Lung (tissue), 11 donors: ENCODE measurements at regions not wholly inside any gene's neighbourhood (a gene's known extent, or its start where the extent isn't known, plus 50 kb on each side); places are given as distances from the start of the nearest gene placed in this dataset.

Experiments
- ATAC-seq: fragments of 200-7000 bp; cut with Tn5 transposase; one replicate; pipeline ENCODE4 v1.9.1; 2020; ENCODE audit warnings: moderate number of reproducible peaks; ENCODE audit not compliant: insufficient read depth, low FRiP score
- DNase-seq, 3 donors: peaks; one replicate each; pipeline ENCODE4 v3.0.0-alpha.2; 2013 to 2017
- H3K27ac ChIP-seq, 2 donors: one replicate each; pipeline ENCODE4 v1.5.1; 2013; ENCODE audit warnings: mild to moderate bottlenecking in 2 of 2, moderate library complexity in 2 of 2, control low read depth in 1 of 2, inconsistent platforms in 1 of 2, low read depth in 1 of 2, low read length in 1 of 2
- H3K27me3 ChIP-seq, 3 donors: one replicate each; pipeline ENCODE4 v1.5.1; 2013; ENCODE audit warnings: low read length in 2 of 3; ENCODE audit not compliant: control insufficient read depth in 3 of 3, insufficient read depth in 3 of 3
- H3K36me3 ChIP-seq, 4 donors: one replicate each; pipeline ENCODE4 v1.5.1; 2013; ENCODE audit warnings: low read length in 4 of 4, mild to moderate bottlenecking in 1 of 4, moderate library complexity in 1 of 4; ENCODE audit not compliant: control insufficient read depth in 4 of 4, insufficient read depth in 4 of 4
- H3K4me1 ChIP-seq, 5 donors: one replicate each; pipeline ENCODE4 v1.5.1; 2013; ENCODE audit warnings: low read length in 5 of 5, mild to moderate bottlenecking in 2 of 5, moderate library complexity in 1 of 5; ENCODE audit not compliant: control insufficient read depth in 5 of 5, insufficient read depth in 5 of 5
- H3K4me3 ChIP-seq: one replicate; pipeline ENCODE4 v1.5.1; 2013; ENCODE audit warnings: mild to moderate bottlenecking, control low read depth, moderate library complexity
- H3K9ac ChIP-seq, 2 donors: one replicate each; pipeline ENCODE4 v1.5.1; 2013; ENCODE audit warnings: low read length in 2 of 2, control low read depth in 1 of 2; ENCODE audit not compliant: insufficient read depth in 1 of 2
- H3K9me3 ChIP-seq, 4 donors: one replicate each; pipeline ENCODE4 v1.5.1; 2013; ENCODE audit warnings: low read length in 3 of 4, mild to moderate bottlenecking in 1 of 4, moderate library complexity in 1 of 4; ENCODE audit not compliant: control insufficient read depth in 4 of 4, insufficient read depth in 3 of 4
- WGBS, 2 donors: extraction: QIAGEN DNeasy Blood & Tissue Kit; methylation state at CpG; one replicate each; pipeline ENCODE4 v1.1.7; 2013; 5-methylcytosine and 5-hydroxymethylcytosine counted together
- TF ChIP-seq, protein P1 (sequence below): IDR thresholded peaks from 2 replicates; pipeline ENCODE4 v1.5.1; 2012; ENCODE audit warnings: mild to moderate bottlenecking; ENCODE audit errors: control extremely low read depth, extremely low read depth
- donor health status: control.
- donor health status: control.
- donor health status: Bipolar disorder and iron deficiency.
- donor health status: healthy.
- donor health status: DM: yes; HTN: yes; CAD: no.

DNA sequence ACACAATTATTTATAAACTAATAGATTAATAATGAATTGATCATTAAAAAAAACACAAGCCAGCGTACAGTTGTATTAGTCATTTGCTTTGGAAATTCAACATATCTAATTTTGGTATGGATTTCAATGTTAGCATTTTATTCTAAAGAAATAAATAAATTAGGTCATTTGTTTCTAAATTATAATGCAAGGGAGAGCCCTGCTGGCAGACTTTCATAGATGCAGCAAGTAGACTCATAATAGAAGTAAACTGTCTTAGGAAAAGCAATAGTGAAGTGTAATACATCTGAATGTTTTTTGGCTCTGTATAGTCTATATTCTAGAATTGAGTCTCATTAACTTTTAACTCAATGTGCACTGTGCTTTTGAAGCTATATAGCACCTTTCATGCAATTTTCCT is 982.4 kb upstream of the MIR17HG start:
- peak; percentile 13 to 72 (median 64) for DNase-seq
- Histone ChIP-seq H3K9me3 (no peaks in the 10 kb centered on the region), H3K9ac (no peak overlapping the region), H3K4me3 (no peak overlapping the region), H3K27me3 (no peaks in the 10 kb centered on the region), H3K4me1 (no peaks in the 10 kb centered on the region), H3K36me3 (no peaks in the 10 kb centered on the region), H3K27ac (no peak overlapping the region)
- WGBS, 2 donors = 90 to 91% methylated on average over 1 of the region's 1 CpG
- no peak for ATAC-seq
- TF ChIP-seq, protein P1, sequence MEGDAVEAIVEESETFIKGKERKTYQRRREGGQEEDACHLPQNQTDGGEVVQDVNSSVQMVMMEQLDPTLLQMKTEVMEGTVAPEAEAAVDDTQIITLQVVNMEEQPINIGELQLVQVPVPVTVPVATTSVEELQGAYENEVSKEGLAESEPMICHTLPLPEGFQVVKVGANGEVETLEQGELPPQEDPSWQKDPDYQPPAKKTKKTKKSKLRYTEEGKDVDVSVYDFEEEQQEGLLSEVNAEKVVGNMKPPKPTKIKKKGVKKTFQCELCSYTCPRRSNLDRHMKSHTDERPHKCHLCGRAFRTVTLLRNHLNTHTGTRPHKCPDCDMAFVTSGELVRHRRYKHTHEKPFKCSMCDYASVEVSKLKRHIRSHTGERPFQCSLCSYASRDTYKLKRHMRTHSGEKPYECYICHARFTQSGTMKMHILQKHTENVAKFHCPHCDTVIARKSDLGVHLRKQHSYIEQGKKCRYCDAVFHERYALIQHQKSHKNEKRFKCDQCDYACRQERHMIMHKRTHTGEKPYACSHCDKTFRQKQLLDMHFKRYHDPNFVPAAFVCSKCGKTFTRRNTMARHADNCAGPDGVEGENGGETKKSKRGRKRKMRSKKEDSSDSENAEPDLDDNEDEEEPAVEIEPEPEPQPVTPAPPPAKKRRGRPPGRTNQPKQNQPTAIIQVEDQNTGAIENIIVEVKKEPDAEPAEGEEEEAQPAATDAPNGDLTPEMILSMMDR = no peak

DNA sequence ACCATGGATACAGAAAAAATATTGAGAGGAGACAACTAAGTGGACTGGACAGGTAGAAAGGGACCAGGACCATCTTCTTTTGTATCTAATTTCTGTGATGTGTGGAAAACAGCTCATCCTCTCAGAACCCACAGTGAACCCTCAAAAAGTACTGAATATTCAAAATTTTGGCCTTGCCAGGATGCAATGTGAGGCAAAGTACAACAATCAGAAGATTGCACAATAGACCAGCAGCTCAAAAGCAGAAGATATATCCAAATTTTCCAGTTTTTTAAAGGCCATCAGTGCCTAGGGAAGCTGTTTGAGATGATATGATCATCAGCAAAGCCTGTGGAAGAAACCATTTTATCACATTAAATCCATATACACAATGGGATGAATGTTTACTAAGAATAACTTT is 973.3 kb upstream of the MIR17HG start:
- Histone ChIP-seq H3K4me1 (no peaks in the 10 kb centered on the region), H3K9ac (no peak overlapping the region), H3K4me3 (no peak overlapping the region), H3K36me3 (no peaks in the 10 kb centered on the region), H3K27ac (no peak overlapping the region), H3K27me3 (no peaks in the 10 kb centered on the region), H3K9me3 (peaks cover 0 to 2% (median 0%) of the 10 kb centered on the region in 4 donors)
- ATAC-seq (no peak), DNase-seq (no peak)
- TF ChIP-seq, protein P1 = no peak

GRCh38 chr13:90375851-90376250 is 971.6 kb upstream of the MIR17HG start:
- Histone ChIP-seq H3K4me1 (no peaks in the 10 kb centered on the region), H3K9me3 (peaks cover 0 to 2% (median 0%) of the 10 kb centered on the region in 4 donors), H3K36me3 (no peaks in the 10 kb centered on the region), H3K27ac (no peak overlapping the region), H3K9ac (no peak overlapping the region), H3K27me3 (no peaks in the 10 kb centered on the region), H3K4me3 (no peak overlapping the region)
- ATAC-seq (no peak), DNase-seq (no peak)
- TF ChIP-seq, protein P1 = no peak
- 89 to 91% methylated on average over 4 of the region's 4 CpGs for WGBS, 2 donors

- Histone ChIP-seq H3K36me3 (no peaks in the 10 kb centered on the region), H3K27ac (no peak overlapping the region), H3K9ac (no peak overlapping the region), H3K9me3 (no peaks in the 10 kb centered on the region), H3K4me3 (no peak overlapping the region), H3K4me1 (no peaks in the 10 kb centered on the region), H3K27me3 (no peaks in the 10 kb centered on the region)
- DNase-seq = no peak
- TF ChIP-seq, protein P1 = no peak
- no peak for ATAC-seq
- 83 to 89% methylated on average over 1 of the region's 1 CpG for WGBS, 2 donors
Observed at GRCh38 chr13:90382425-90382824, 965.1 kb upstream of the MIR17HG start.
